Gastrocnemius medialis (tissue), 4 donors: ENCODE measurements at regions not wholly inside any gene's neighbourhood (a gene's known extent, or its start where the extent isn't known, plus 50 kb on each side); places are given as distances from the start of the nearest gene placed in this dataset.
"Not testable (repeated sequence)": the region's sequence is repeated elsewhere in the genome, so short reads cannot be mapped to it uniquely, and the experiment has no call there.

Experiments used
- POLR2A ChIP-seq, 2 donors: fragments of 450-650 bp; IDR thresholded peaks; one replicate each; pipeline ENCODE4 v1.6.1; 2017; ENCODE audit warnings: antibody characterized with exemption in 2 of 2, mild to moderate bottlenecking in 2 of 2, moderate library complexity in 2 of 2
- TF ChIP-seq, protein P1 (sequence below), 5 experiments: fragments of 450-650 bp in 3 of 5; fragments of 200-600 bp in 2 of 5; sonication (generic) in 2 of 5; IDR thresholded peaks in 4 of 5; conservative IDR thresholded peaks in 1 of 5; 1 replicate in 4 of 5; 2 replicates in 1 of 5; pipeline ENCODE4 v1.5.1; 2016 to 2019; ENCODE audit warnings: antibody characterized with exemption in 5 of 5, mild to moderate bottlenecking in 3 of 5, moderate library complexity in 3 of 5

DNA sequence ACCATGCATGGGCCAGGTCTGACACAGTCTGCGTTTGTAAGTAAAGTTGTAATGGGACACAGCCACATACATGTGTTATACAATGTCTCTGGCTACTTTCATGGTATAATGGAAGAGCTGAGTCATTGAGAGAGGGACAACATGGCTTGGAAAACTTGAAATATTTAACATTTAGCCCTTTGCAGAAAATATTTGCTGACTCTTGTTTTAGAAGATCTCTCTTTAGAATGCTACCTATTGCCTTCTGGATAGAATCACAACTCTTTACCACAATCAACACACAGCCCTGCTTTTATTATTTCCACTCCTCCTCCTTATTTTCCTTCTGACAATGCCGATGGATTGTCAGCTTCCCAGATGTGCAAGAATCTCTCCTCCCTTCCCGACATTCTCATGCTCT lies 138.4 kb upstream of the DUSP22 start:
- TF ChIP-seq, protein P1, sequence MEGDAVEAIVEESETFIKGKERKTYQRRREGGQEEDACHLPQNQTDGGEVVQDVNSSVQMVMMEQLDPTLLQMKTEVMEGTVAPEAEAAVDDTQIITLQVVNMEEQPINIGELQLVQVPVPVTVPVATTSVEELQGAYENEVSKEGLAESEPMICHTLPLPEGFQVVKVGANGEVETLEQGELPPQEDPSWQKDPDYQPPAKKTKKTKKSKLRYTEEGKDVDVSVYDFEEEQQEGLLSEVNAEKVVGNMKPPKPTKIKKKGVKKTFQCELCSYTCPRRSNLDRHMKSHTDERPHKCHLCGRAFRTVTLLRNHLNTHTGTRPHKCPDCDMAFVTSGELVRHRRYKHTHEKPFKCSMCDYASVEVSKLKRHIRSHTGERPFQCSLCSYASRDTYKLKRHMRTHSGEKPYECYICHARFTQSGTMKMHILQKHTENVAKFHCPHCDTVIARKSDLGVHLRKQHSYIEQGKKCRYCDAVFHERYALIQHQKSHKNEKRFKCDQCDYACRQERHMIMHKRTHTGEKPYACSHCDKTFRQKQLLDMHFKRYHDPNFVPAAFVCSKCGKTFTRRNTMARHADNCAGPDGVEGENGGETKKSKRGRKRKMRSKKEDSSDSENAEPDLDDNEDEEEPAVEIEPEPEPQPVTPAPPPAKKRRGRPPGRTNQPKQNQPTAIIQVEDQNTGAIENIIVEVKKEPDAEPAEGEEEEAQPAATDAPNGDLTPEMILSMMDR (IDR thresholded peaks at IDR 0.05 in 4 of 5, conservative IDR thresholded peaks at IDR 0.05 in 1 of 5), result not testable (repeated sequence)
- TF ChIP-seq POLR2A (IDR thresholded peaks at IDR 0.05), result not testable (repeated sequence)
